Ishikawa (cell line): ENCODE measurements at regions not wholly inside any gene's neighbourhood (a gene's known extent, or its start where the extent isn't known, plus 50 kb on each side); places are given as distances from the start of the nearest gene placed in this dataset.

ENCODE experiments used
- CEBPB ChIP-seq: IDR thresholded peaks from 2 replicates; pipeline ENCODE4 v1.6.1; 2012
- CREB1 ChIP-seq: IDR thresholded peaks from 2 replicates; pipeline ENCODE4 v1.6.1; 2012; ENCODE audit warnings: low read depth
- EGR1 ChIP-seq: IDR thresholded peaks from 2 replicates; pipeline ENCODE4 v1.6.1; 2012
- EP300 ChIP-seq: IDR thresholded peaks from 2 replicates; pipeline ENCODE4 v1.6.1; 2012; ENCODE audit warnings: borderline replicate concordance
- FOXM1 ChIP-seq: IDR thresholded peaks from 2 replicates; pipeline ENCODE4 v1.6.1; 2012; ENCODE audit warnings: low read depth, borderline replicate concordance
- NFIC ChIP-seq: IDR thresholded peaks from 2 replicates; pipeline ENCODE4 v1.6.1; 2012
- RAD21 ChIP-seq: IDR thresholded peaks from 2 replicates; pipeline ENCODE4 v1.6.1; 2012; ENCODE audit warnings: low read depth
- REST ChIP-seq: IDR thresholded peaks from 2 replicates; pipeline ENCODE4 v1.6.1; 2012; ENCODE audit warnings: low read depth, mild to moderate bottlenecking
- TAF1 ChIP-seq: IDR thresholded peaks from 2 replicates; pipeline ENCODE4 v1.6.1; 2012; ENCODE audit warnings: low read depth, mild to moderate bottlenecking
- TEAD4 ChIP-seq: IDR thresholded peaks from 2 replicates; pipeline ENCODE4 v1.6.1; 2012
- USF1 ChIP-seq: IDR thresholded peaks from 2 replicates; pipeline ENCODE4 v1.6.1; 2012
- YY1 ChIP-seq: IDR thresholded peaks from 2 replicates; pipeline ENCODE4 v1.6.1; 2012; ENCODE audit warnings: low read depth

DNA sequence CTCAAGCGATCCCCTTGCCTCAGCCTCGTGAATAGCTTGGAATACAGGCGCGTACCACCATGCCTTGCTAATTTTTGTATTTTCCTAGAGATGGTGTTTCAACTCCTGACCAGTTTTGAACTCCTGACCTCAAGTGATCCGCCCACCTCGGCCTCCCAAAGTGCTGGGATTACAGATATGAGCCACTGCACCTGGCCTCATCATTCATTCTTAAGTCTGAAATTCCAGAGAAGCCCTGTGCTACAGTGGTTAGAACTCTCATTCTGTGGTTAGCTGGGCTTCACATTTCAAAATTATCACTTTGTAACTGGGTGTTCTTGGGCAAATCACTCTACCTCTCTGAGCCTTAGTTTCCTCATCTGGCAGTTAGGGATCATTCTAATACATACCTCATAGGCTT is 86.1 kb upstream of the POU3F1 start:
- no peak for TF ChIP-seq CREB1
- TF ChIP-seq EP300 = no peak
- no peak for TF ChIP-seq TAF1
- no peak for TF ChIP-seq RAD21
- TF ChIP-seq USF1 = no peak
- TF ChIP-seq CEBPB = no peak
- TF ChIP-seq NFIC = no peak
- TF ChIP-seq YY1 = no peak
- TF ChIP-seq TEAD4 = no peak
- no peak for TF ChIP-seq REST
- no peak for TF ChIP-seq FOXM1
- TF ChIP-seq EGR1 = no peak
